HG03280 (cell line): ENCODE measurements at regions not wholly inside any gene's neighbourhood (a gene's known extent, or its start where the extent isn't known, plus 50 kb on each side); places are given as distances from the start of the nearest gene placed in this dataset.

Source experiments
- ATAC-seq: cut with Tn5 transposase; IDR thresholded peaks from one replicate; pipeline ENCODE4 v1.9.1; 2021; ENCODE audit warnings: mild to moderate bottlenecking, moderate library complexity; ENCODE audit not compliant: unreplicated experiment

DNA sequence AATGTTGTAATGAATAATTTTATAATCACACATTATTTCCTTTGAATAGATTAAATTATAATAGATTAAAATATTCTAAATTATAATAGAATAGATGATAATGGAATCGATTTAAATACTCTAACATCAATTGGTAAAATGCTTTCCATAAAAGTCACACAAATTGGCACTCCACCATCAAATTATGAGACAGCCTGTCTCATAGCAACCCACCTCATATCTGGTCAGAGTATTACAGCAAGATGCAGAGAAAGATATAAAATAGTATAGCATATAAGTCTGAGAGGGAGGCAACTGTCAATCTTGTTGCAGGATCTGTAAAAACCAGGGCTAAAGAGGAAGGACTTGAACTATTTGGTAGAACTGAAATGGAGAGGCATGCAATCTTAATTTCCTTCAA, 98.4 kb upstream of the NCKAP5 start:
- no peak for ATAC-seq

DNA sequence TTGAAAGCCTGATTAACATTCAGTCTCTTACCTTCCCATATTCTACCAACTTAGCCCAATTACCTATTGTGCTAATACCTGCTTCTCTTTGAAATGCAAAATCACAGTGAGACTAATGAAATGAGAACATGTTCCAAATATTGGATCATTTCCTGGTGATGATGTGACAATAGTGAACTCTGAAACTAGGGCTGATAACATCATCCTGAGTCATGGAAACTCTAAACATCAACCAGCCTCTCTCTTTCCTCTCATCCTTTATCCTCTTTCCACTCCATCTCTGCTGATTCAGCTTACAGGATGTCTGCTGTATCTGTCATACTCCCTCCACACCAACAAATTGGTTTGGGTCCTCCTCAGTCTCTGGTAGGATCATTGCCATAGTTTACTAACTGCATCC, 98.8 kb upstream of the NCKAP5 start:
- ATAC-seq: no peak

DNA sequence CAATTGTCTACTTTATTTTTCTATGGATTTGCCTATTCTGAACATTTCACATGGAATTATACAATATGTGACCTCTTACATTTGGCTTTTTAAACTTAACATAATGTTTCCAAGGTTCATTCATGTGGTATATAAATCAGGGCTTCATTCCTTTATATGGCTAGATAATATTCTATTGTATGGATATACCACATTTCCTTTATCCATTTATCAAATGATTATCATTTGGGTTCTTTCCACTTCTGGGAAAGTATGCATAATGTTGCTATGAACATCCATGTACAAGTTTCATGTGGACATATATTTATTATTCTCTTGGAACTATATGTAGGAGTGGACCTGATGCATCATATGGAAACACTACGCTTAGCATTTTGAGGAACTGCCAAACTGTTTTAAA, 99.7 kb upstream of the NCKAP5 start:
- ATAC-seq: no peak

DNA sequence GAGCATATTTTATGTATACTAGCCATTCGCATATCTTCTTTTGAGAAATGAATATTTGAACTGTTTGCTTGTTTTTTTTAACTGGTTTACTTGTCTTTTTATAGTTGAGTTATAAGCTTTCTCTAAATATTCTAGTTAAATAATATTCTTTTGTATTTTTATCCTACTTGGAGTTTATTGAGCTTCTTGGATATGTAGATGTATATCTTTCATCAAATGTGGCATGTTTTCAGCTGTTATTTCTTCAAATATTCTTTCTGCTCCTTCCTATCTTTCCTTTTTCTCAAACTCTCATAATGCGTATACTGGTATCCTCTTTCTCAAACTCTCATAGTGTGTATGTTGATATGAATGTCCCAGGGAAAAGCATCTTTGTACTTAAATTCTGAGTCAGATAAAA, 100.3 kb upstream of the NCKAP5 start:
- ATAC-seq: no peak

DNA sequence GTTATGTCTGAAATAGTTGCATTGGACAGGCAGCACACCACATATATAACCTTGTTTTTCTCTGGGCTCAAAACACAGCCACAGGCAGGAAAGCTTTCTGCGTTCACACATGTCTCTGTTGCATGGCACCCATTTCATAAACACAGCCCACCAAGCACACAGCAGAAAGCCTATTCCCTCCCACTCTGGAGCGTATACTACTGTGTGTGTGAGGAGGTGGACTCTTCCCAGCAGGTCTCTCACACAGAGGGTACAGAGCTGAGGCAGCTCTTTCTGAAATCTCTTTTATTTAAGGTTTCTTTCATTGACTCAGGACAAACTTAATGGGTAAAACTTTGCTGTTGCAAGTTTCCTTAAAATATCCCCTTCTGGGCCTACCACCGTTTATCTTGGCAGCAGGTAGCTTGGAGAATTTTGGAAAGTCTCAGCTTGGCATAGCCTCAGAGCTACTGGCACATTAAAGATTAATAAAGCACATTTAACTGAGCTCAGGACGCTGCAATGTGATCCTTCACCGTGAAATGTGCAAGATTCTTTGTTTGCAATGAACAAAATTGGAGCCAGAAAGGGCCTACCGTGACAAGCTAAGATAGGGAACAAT, 105.1 kb upstream of the NCKAP5 start:
- ATAC-seq: no peak

DNA sequence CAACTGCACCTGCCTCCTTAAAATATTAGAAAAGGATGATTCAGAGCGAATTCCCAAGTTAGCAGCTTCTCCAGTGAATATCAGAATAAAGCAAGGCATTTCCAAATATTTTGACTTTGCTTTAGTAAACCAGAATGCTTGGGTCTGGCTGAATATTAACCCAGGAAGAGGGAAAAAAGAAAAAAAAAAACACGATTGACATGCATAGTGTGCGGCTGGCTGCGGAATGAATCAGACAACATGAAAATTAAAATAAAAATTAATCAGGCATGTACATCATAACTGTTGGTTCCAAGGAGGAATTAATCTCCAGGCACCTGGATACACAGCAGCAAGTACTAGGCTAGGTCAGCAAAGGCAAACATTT, 105.8 kb upstream of the NCKAP5 start:
- no peak for ATAC-seq

DNA sequence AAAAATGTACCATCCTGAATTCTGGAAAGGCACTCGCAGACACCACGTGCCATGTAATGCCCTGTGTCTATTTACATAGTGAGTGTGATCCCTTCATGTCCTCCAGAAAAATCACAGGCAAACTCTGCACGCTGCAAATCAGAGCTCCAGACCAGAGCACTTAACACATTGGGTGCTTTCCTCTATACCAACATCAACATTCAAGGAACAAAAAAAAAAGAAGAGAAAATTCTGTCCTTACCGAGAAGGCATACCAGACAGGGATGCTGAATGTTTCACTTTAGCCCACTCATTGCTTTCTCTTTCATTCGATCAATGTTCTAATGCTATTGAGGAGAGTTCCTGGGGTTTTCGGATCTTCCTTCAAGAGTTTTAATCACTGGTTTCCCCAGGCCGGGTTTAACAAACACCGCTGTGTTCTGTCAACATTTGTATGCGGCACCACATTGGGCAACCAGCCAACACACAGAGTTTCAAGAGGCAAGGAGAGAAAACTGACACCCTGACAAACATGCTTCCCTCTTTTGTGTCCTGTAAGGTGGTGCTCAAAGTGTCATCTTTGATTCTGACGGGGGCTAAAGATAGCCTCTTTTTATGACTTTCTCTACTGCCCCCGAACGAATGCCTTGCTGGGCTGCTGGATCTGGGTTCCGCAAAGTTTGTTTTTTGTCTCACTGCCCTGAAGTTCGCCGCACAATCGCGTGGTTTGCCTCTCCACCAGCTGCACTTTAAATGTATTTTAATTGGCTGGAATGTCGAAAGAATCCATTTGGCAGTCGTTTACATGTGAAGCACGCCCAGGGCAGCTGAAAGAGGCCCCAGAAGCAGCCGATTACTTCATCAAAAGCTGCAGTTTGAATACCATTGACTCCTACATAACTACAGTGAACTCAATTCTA, 106.4 kb upstream of the NCKAP5 start:
- ATAC-seq: no peak

DNA sequence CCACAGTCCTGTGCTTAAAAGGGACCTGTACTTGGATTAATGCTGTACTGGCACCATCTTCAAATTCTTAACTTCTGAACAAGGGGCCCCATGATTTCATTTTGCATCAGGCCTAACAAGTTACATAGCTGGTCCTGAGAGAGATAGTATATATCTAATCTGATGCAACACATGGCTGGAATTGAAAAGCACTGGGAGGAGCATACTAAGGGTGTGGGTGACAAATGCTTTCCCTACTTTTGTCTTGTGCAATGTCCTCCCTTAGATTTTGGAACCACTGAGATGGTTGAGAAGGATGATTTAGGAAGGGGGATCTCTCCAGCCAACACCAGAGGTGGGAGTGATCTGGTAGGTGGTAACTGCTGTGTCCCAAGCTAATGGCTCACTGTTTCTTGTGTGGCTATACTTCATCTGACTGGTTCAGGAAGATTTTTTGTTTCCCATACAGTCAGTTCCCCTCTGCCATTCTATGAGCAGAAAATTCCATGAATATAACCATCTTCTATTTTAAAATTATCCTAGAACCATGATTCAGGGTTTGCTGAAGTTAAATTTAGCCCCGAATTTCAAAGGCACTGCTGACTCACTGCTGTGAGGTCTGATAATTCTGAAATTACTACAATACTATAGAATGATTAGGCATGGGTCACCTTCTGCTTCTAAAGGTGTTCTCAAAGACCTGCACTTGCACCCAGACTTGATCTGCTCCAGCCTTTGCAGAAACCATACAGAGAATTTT, 108.3 kb upstream of the NCKAP5 start:
- no peak for ATAC-seq

DNA sequence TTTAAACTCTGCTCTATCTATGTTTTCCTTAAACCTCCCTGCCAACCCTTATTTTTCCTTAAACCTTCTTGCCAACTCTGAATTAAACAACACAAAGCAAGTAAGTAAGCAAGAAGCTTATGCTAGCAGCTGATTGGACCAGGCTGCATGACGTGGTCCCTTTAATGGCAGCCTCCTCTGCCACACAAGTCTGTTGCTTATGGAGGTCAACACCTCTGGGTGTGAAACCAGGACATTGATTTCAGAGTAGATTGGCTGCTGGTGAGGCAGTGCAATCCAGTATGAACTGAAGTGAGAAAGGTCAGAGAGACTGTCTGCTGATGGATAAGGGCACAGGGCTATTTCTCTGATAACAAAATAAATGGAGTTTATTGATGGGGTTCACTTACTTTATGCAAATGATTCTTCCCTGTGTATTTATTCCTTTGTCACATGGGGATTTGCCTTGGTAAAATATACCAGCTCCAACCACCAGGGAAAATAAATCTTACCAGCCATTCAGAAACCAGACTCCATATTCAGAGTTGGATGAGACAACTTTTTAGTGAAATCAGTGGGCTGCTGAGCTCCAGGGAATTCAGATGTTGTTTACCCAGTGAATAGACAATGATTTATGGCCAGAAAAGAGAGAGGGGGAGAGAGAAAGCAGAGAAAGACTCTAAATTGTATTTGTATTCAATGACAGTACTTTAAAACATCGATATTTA, 112.2 kb upstream of the NCKAP5 start:
- ATAC-seq: no peak

DNA sequence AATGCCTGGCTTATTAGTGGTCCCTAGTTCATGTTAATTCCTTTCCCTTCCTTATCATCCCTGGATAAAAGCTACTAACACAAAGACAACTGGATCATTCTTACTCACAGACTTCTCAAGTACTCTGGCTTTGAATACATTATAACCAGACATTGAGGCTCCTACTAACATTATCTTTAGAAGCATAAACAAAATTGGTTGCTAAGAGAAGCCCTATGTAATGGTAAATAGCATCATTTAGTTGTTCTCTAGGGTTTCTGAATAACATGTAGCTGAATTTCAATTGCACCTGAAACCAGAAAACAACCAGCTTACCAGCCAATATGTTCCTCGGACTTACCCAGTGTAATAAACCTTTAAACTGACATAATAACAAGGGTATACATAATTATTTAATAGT, 114.1 kb upstream of the NCKAP5 start:
- no peak for ATAC-seq

DNA sequence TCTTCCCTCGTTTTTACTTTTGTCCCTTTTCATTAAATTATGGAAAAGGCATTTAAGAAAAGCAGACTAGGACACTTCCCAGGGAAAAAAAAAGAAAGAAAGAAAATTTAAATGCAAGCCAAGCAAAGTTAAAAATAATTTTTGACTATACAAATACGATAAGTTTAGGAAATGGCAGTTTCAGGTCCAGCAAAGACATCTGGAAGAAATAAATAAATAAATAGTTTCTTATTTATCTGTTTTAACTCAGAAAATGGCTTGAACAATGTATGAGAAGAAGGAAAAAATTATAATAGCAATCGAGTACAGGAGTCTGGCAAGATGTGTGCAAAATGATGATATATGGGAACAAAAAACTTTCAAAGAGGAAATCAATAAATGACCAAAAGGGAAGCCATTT, 114.6 kb upstream of the NCKAP5 start:
- no peak for ATAC-seq

DNA sequence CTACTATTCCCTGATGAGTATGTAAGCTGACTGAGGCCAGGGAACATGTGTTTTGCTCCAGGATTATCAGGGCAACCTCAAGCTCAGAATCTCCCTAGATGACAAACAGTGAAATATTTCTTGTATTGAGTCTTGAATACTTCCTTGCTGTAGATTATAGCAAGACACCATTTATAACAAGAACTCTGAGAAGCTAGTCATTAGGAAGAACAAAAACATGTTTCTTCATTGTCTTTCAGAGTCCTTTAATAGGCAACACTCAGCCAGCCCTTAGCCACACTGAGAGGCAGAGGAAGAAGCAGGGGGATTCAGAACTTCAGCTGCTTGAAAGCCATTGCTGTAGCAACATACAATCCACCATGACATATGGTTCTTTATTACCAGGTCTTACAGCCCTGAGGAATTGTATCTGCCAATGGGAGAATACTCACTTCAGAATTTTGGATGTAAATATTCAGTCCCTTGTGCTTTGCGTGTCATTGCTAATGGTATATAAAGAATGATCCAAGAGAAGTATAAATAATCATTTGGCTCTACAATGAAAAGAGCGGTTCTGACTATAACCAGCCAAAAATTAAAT, 117.5 kb upstream of the NCKAP5 start:
- no peak for ATAC-seq

DNA sequence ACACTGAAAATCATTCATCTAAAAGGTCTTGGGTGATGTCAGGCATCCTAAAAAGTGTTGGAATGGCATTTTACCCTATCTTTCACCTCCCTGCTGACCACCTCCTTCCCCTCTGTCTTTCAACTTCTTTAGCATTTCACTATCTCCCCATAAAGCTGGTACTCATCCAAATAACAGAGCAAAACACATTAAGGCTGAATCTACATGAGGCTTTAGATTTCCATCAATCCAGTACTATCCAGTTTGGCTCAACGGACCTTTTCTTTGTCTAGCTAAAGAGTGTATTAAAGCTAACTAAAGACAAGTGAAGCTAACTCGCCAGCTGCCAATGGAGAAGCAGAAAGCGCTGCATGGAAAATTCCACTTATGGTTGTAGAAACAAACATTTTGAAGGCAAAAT, 122.5 kb upstream of the NCKAP5 start:
- no peak for ATAC-seq

DNA sequence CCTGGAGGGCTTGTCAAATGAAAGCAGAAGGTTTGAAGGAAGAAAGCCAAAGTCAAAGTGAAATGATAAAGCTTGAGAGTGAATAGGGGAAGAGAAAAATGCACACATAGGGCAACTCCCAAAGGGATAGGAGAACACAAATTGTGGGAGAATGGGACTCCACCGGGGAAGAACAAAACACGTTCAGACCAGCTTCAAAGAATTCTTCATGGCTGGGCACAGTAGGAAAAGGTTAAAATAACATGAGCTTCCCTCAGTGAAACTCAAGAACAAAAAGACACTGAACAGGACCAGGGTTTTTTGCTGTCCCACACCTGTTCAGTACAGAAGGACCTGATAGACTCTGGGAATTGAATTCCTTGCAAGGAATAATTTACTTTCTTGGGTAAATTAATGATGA, 123.1 kb upstream of the NCKAP5 start:
- ATAC-seq: no peak

DNA sequence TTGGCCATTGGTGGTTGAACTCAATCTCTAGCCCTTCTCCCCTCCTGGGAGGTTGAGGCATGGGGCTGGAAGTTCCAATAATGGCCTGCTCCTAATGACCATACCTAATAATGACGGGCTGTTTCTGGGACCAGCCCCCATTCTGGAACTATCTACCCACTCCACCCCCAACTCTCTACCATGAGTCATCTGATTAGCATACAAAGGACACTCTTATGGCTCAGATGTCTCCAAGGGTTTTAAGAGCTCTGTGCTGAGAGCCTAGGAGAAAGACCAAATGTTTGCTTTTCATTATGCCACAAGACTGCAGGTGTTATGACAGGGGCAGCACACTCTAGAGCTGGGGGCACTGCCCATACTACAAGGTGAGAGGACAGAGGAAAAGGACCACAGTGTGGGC, 137.0 kb upstream of the NCKAP5 start:
- no peak for ATAC-seq

DNA sequence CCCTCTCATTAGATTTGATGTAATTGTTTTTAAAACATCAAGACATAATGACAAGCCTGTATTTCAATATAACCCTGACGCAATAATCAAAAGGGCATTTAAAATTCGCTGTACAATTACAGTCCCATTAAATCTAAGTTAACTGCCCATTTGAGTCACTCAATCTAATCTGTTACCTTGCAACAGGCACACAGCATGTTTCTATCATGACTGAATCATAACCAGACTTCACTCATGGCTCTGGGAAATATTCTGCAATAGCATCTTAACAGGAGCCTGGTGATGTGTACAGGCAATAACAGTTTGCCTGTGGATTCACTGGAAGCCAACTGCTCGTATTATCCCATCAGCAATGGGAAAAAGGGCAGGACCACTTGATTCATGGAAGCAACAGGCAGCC, 142.3 kb upstream of the NCKAP5 start:
- no peak for ATAC-seq

DNA sequence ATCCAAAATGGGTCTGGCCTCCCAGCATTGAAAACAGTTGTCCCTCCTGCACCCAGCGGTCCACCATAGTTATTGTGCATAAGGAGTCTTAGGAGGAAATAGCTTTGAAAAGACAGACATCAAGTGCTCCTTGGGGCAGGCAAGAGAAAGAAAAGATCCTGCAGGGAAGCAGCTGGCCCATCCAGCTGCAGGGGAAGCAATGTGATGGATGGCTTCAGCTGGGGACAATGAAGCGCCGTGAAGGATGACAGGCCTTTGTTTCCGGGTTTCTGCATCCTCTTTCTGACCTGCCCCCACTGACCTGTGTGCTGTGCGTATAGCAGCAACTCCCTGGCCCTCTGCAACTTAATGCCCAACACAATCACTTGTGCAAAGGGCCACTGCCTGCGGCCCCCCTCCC, 142.9 kb upstream of the NCKAP5 start:
- no peak for ATAC-seq

DNA sequence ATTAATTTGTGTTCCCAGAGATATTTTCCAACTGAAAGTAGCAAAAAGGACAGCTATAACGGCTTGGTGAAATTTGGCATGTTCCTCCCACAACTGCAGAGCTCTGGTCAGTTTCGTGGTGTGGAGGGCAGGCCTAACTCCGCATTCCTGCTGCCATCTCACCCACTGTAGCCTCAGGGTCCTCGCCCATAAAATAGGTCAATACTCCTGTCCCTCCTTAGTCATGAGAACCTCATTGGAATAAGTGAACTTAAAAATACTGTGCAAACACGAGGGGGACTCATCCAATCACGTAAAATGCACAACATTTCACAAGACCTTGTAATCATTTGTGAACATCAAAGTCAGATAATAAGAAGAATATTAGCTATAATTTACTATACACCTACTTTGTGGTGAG, 143.5 kb upstream of the NCKAP5 start:
- ATAC-seq: no peak

DNA sequence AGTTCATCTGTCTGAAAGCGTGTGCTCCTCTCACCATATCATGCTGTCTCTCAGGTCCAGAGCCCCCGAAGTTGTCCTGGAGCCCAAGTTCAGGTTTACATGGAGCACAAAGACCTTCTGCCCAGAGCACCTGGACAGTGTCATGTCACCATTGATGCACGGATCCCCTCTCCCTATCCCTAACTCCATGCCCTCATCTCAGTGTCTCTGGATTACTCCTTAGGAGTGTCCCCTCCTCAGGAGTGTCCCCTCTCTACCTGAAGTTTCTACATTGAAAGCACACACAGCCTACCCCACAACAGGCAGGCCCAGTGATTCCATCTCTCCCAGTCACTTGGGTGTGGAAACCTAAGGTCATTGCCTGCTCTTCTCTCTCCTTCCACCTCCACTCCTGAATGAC, 144.1 kb upstream of the NCKAP5 start:
- ATAC-seq: no peak

DNA sequence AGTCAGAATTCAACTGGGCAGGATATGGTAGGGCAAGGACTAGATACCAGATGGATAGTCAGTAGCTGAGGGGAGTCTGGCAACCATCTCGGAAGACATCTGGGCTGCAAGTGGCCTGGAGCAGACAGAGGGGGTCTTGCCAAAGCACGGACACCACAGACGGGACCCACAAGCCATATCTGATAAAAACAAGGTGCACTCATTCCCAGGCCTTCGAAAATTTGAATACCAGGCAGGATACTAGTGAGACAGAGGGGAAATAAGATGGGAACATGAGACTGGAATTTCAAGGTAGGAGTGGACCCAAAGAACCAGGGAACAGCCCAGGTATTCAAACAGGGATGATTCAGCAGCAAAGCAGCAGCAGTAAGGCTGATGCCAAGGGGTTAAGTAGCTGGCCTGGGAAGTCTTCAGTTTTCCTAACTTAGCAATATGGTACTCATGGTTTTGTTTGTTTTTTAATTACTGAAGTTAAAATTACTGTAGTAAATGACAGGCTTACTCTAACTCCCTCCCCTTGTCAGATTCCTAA, 144.9 kb upstream of the NCKAP5 start:
- ATAC-seq: no peak

DNA sequence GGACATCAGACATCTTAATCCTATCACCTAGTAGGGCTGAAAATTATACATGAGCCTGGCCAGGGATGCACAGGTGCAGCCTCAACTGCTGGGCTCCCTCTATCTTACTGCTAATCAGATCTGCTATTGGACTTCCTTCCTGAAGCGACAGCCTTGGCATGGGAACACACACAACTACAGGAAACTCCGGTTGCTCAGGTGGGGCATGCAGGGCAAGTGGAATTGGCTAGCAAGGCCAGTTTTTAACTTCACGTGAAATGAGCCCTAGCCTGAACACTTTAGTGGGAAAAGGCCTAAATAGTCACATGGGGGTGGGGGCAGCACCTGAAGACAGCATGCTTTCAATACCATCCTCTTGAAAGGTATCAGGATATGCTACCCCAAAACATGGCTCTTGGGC, 147.9 kb upstream of the NCKAP5 start:
- ATAC-seq: no peak
